HL-60/S4 (cell line): ENCODE measurements at regions not wholly inside any gene's neighbourhood (a gene's known extent, or its start where the extent isn't known, plus 50 kb on each side); places are given as distances from the start of the nearest gene placed in this dataset.

Experiments
- in situ Hi-C: fragments of 300-500 bp; cut with MboI; formaldehyde crosslinking; loops from 2 replicates; pipeline ENCODE4 v1.14.3; 2022; ENCODE audit warnings: low sequenced_read_pairs

GRCh38 chr15:38920966-38921365, 356.4 kb upstream of the RASGRP1 start:
- in situ Hi-C loops = no loop called here

- in situ Hi-C loops = no loop called here
These were observed 356.9 kb upstream of the RASGRP1 start for GRCh38 chr15:38921471-38921870.

GRCh38 chr15:38928431-38928830, 363.8 kb upstream of the RASGRP1 start:
- in situ Hi-C loops = no loop called here

GRCh38 chr15:38930851-38931572, 366.4 kb upstream of the RASGRP1 start:
- in situ Hi-C loops = no loop called here

- in situ Hi-C loops = no loop called here
These were observed 376.9 kb upstream of the RASGRP1 start for GRCh38 chr15:38941399-38941953.

- in situ Hi-C loops = no loop called here
These were observed 379.9 kb upstream of the RASGRP1 start for GRCh38 chr15:38944536-38944935.

GRCh38 chr15:38945551-38946298, 381.1 kb upstream of the RASGRP1 start:
- in situ Hi-C loops = no loop called here

GRCh38 chr15:38954090-38954489, 389.5 kb upstream of the RASGRP1 start:
- in situ Hi-C loops = no loop called here

- in situ Hi-C loops = no loop called here
These were observed 396.8 kb upstream of the RASGRP1 start for GRCh38 chr15:38961456-38961855.

GRCh38 chr15:38961931-38962330, 397.3 kb upstream of the RASGRP1 start:
- in situ Hi-C loops = no loop called here

- in situ Hi-C loops = no loop called here
These were observed 408.2 kb upstream of the RASGRP1 start for GRCh38 chr15:38972831-38973230.

- in situ Hi-C loops = no loop called here
These were observed 410.8 kb upstream of the RASGRP1 start for GRCh38 chr15:38975282-38975990.

- in situ Hi-C loops = no loop called here
These were observed 426.5 kb upstream of the RASGRP1 start for GRCh38 chr15:38991126-38991525.

- in situ Hi-C loops = no loop called here
These were observed 427.1 kb upstream of the RASGRP1 start for GRCh38 chr15:38991701-38992100.

- in situ Hi-C loops = no loop called here
These were observed 427.9 kb upstream of the RASGRP1 start for GRCh38 chr15:38992506-38992905.

- in situ Hi-C loops = no loop called here
These were observed 428.3 kb upstream of the RASGRP1 start for GRCh38 chr15:38992930-38993329.

- in situ Hi-C loops = no loop called here
These were observed 429.7 kb upstream of the RASGRP1 start for GRCh38 chr15:38994310-38994709.

GRCh38 chr15:38996111-38996631, 431.6 kb upstream of the RASGRP1 start:
- in situ Hi-C loops = no loop called here

- in situ Hi-C loops = no loop called here
These were observed 433.2 kb upstream of the RASGRP1 start for GRCh38 chr15:38997841-38998240.

GRCh38 chr15:39000008-39000734, 435.6 kb upstream of the RASGRP1 start:
- in situ Hi-C loops = no loop called here

- in situ Hi-C loops = no loop called here
These were observed 445.1 kb upstream of the RASGRP1 start for GRCh38 chr15:39009740-39010139.
